Skin of body (tissue), 1 donor: ENCODE measurements at regions not wholly inside any gene's neighbourhood (a gene's known extent, or its start where the extent isn't known, plus 50 kb on each side); places are given as distances from the start of the nearest gene placed in this dataset.
"Not testable (repeated sequence)": the region's sequence is repeated elsewhere in the genome, so short reads cannot be mapped to it uniquely, and the experiment has no call there.

Experiments used
- DNase-seq: peaks from one replicate; lab custom pipeline; 2025; lab: John Stamatoyannopoulos, UW

GRCh38 chr2:71923887-71924533 is 223.7 kb downstream of the CYP26B1 start:
- DNase-seq, result peak; percentile 67

DNA sequence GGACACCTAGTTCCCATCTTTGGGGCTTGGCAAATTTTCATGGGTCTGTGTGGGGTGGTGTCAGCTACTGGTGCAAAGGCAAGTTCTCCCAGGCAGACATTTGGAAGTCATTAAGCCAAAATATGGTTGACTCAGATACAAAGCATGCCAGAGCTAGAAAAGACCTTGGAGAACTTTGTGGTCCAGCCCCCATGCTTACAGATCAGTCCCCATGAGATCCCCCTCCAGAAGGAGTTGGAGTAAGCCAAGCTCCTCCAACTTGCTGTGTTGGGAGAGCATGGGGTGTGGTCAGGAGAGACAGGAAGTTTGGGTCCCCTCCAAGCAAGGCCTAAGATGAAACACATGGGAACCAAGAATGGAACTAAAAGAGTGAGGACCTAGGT is 224.5 kb downstream of the CYP26B1 start:
- peak; percentile 54 for DNase-seq

- peak; percentile 30 for DNase-seq
These were observed 225.0 kb downstream of the CYP26B1 start for GRCh38 chr2:71922499-71923142.

DNA sequence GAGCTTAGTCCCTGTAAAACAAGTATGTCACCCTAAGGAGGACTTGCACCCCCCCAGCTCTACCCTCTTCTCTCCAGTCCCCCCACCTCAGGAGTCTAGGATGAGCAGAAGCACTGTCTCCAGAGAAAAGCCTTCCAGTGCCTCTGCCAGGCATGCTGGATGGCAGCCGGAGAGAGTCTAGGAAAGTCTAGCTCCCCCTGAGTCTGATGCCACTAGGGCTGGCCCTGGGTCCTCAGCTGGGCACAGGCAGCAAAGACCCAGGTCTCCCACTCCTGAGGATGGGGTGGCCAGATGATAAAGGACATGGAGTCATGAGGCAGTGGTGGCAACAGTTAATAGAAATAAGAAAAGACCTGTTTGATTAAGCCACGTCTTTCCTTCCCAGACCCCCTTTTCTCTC is 225.6 kb downstream of the CYP26B1 start:
- no peak for DNase-seq

GRCh38 chr2:71920819-71921218 is 226.8 kb downstream of the CYP26B1 start:
- DNase-seq, result not testable (repeated sequence)

GRCh38 chr2:71919708-71920107 is 228.0 kb downstream of the CYP26B1 start:
- DNase-seq, result no peak

DNA sequence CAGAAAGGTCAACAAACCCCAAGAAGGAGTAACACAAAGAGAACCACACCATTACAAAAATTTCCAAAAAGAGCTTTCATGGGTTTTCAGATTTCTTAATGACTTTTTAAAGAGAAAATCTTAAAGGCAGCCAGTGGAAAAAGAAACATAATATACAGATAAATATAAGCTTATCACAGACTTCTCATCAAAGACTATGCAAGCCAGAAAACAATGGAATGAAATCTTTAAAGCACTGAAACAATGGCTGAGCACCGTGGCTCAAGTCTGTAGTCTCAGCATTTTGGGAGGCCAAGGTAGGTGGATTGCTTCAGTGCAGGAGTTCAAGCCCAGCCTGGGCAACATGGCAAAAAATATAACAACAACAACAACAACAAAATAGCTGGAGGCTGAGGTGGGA is 237.4 kb downstream of the CYP26B1 start:
- DNase-seq, result no peak

GRCh38 chr2:71908798-71909197 is 238.9 kb downstream of the CYP26B1 start:
- no peak for DNase-seq

DNA sequence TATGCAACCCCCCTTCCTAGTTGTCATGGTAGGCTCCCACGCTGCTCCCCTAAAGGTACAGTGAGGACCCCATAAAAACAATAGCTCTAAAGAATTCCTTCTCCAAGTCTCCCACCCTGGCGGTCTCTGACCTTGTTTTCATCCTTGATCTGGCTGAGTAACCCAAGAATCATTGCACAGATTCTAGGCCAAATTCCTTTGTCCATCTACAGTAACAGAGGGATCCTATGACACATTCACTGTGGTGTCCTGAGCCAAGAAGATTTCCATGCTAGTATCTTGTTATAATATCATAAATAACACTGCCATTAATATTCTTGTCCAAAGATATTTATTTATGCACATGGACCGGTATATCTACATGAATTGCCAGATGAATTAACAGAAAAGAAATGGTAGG is 240.2 kb downstream of the CYP26B1 start:
- no peak for DNase-seq

- no peak for DNase-seq
These were observed 241.2 kb downstream of the CYP26B1 start for GRCh38 chr2:71906357-71906973.

GRCh38 chr2:71905205-71905604 is 242.5 kb downstream of the CYP26B1 start:
- no peak for DNase-seq

DNA sequence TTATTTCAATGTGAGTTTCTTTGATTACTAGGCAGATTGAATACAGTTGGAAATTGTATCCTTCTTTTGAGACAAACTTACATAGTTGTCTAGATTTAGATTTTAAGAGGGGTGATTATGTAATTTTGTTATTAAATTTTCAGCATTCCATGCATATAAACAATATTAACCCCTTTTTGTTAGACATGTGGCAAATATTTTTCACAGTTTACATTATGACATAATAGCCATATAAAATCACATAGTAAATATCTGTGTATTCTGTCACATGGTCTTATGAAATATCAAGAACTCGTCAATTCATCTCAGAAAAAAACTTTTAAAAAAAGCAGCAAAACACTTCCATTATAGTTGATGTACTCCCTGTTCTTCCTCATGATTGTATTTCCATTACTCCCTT is 243.8 kb downstream of the CYP26B1 start:
- no peak for DNase-seq

DNA sequence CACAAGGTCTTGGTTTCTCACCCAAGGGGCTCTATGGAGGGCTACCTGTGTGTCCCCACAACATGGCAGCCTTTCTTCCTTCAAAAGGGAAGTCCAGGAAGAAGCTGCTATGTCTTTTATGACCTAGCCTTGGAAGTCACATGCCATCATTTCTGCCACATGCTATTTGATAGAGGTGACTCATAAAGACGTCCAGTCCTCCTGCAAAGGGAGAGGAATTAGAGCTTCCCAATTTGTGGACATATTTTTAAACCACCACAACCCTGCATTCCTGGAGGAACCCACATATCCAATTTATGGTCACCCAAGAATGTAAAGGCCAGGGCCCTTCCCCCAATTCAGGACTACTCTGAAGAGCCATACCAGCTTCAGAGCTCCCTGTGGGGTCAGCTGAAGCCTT is 246.2 kb downstream of the CYP26B1 start:
- no peak for DNase-seq

DNA sequence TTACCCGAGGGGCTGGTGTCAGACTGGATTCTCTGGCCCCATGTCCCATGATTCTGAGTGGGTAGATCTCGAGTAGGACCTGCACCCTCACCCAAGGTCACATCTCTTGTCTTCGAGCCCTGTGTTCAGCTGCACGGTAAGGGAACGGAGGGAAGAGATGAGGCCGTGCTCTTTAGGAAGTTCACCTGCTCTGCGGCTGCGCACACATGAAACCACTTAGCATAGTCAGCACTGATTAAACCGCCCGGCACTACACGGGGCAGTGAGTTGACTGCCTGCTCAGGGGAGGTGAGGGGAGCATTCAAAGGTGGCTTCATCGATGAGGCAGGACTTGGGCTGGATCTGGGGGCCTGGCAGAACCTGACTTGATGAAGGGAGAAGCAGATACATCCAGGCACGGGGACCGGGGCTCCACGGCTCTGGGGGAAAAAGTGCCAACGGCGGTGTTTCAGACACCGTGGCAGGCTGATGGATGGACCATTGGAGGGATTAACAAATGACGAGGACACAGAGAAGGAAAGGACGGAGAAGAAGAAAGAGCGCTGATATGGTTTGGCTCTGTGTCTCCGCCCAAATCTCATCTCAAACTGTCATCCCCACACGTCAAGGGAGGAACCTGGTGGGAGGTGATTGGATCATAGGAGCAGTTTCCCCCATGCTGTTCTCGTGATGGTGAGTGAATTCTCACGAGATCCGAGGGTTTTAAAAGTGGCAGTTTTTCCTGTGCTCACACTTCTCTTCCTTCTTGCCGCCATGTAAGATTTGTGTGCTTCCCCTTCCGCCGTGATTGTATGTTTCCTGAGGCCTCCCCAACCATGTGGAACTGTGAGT is 248.6 kb downstream of the CYP26B1 start:
- no peak for DNase-seq

- DNase-seq, result no peak
These were observed 249.3 kb downstream of the CYP26B1 start for GRCh38 chr2:71898375-71898774.

GRCh38 chr2:71897836-71898235 is 249.8 kb downstream of the CYP26B1 start:
- DNase-seq, result no peak

DNA sequence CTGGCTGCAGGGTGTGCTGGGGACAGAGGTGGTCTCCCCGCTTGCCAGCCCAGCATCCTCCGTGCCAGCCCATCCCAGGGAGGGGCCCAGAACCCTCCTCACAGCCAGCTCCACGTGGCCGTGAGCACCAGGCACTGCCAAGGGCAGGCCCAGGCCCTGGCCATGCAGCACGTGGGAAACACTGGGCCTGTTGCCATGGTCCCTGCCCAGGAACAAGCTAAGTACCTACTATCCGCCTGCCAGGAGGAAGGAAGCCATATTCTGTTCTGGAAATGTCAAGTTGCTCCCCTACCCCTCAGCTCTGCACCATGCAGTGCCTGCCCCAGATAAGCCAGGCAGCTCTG is 250.6 kb downstream of the CYP26B1 start:
- DNase-seq, result no peak

GRCh38 chr2:71896385-71897136 is 251.1 kb downstream of the CYP26B1 start:
- no peak for DNase-seq

DNA sequence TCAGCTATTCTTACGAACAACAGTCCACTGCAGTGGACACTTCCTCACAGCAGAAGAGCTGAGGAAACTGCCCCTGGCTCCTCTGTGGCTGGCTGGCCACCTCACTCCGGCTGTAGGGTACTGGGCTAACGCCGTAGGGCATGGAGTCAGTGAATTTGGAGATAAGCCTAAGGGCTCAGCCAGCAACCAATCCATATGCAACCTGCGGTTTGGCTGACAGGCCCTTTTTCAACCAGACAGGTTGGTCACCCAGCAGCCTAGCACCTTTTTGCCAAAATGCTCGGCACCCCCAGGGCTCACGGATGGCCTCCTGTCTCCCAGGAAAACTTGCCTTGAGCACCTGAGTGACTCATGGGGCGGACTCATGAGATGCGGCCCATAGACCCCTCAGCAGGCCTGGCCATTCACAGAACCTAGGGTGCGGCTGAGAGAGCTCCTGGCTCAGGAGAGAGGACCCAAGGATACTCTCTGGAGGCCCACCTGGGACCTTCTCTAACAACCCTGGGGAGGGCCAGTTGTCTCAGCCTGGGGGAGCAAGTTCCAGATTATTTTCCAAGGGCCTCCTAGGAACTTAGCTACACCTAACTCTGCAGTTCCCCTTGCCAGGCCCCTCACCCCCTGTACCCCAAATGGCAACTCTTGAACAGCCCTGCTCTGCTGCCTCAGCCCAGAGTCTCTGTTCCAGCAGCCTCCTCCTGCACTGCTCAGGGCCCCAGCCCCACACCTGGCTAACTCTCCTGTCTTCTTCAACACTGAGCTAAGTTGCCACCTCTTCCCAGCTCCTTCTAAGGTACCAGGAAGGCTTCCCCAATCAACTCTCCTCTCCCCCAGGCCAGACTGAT is 252.1 kb downstream of the CYP26B1 start:
- no peak for DNase-seq

DNA sequence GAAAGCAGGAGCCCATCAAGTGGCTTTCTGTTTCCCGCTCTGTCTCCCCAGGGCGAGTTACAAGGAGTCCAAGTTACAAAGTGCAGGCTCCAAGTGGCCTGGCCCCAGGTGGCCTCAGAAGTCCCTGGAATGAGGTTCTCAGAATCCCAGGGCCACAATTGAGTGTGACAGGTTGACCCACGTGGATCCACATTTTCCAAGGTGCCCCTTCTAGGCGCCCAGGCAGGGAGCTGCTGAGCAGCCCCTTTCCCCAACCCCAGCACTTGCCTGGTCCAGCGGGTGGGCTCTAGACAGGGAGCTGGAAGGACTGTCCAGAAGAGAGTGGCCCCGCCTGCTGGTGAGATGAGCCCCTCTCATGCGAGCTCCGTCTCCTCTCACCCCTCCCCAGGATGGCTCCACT is 253.4 kb downstream of the CYP26B1 start:
- no peak for DNase-seq

DNA sequence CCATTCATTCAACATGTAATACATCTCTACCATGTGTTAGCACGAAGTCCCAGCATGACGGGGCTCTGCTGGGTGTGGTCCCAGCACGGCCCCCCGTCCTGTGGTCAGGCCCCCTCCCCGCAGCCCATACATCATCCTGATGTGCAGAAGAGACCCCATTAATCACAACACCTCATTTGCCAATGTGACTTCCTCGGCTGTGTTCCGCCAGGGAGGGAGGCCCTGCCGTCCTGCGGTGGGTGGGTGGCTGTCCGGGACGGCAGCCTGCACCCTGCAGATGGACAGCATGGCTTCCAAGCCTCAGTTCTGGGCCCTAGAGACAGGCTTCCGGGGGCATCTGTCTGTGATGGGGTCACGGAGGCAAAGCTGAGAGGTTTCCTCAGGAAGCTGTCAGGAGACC is 254.0 kb downstream of the CYP26B1 start:
- no peak for DNase-seq
